ENCODE measurements at regions not wholly inside any gene's neighbourhood (a gene's known extent, or its start where the extent isn't known, plus 50 kb on each side); places are given as distances from the start of the nearest gene placed in this dataset.

DNA sequence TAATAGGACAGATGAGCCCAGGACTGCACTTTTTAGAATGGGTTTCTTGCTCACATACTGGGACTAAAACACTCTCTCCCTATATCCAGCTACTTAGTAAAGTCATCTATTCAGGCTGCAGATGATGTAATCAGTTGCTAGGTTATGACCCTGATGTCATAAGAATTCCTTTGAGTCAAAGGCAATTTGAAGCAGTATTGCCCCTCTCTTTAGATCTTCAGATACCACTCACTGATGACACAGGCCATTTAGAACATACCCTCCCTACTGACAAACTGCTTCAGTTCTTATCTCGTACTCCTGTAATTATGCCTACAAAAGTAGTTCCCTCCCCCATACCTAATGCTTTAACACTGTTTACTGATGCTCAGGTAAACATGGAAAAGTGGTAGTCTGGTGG is 450.1 kb upstream of the RASGRP1 start:
- DNase-seq (ENCODE audit: low read depth, low spot score) = no peak
- H3K27me3 ChIP-seq (ENCODE audit: insufficient read depth, insufficient read length) = no peaks in the 10 kb centered on the region
- H3K4me1 ChIP-seq (ENCODE audit: insufficient read depth, insufficient read length) = no peaks in the 10 kb centered on the region
- no peaks in the 10 kb centered on the region for H3K36me3 ChIP-seq (ENCODE audit: insufficient read depth, insufficient read length, low read length)
- no peak overlapping the region for H3K9ac ChIP-seq (ENCODE audit: insufficient read length, low read depth)
- H3K9me3 ChIP-seq (ENCODE audit: insufficient read depth, low read length) = peaks cover 8% of the 10 kb centered on the region; the same call in 1 of the 2 replicates
- TF ChIP-seq ZNF274 (IDR thresholded peaks at IDR 0.05; ENCODE audit: low read depth, low read length) = no peak
- TF ChIP-seq YY1 (IDR thresholded peaks at IDR 0.05; ENCODE audit: insufficient read depth, insufficient read length) = no peak
- no peak for TF ChIP-seq SUZ12 (IDR thresholded peaks at IDR 0.05; ENCODE audit: extremely low read depth, insufficient read depth, insufficient read length)
- H3K4me3 ChIP-seq (ENCODE audit: insufficient read length, low read depth) = no peak overlapping the region

DNA sequence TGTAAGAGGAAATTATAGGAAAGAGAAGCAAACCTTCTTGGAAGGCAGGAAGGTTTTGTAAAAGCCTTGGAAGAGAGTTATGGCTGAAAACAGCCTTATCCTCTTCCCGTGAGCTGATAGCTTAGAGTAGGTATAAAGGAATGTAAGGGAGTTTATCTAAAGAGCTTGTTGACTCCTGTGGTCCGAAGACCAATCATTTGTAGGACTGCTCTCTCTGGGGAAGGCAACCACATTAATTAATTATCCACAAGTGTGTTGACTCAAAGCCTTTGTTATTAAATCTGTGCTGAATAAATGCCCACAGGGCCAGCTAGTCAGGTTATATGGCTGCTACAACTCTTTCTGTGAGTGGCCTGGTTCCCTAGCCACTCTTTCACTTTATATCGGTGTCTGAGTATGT is 452.1 kb upstream of the RASGRP1 start:
- H3K36me3 ChIP-seq (ENCODE audit: insufficient read depth, insufficient read length, low read length) = no peaks in the 10 kb centered on the region
- H3K9ac ChIP-seq (ENCODE audit: insufficient read length, low read depth) = no peak overlapping the region
- no peak overlapping the region for H3K4me3 ChIP-seq (ENCODE audit: insufficient read length, low read depth)
- H3K27me3 ChIP-seq (ENCODE audit: insufficient read depth, insufficient read length) = no peaks in the 10 kb centered on the region
- no peaks in the 10 kb centered on the region for H3K9me3 ChIP-seq (ENCODE audit: insufficient read depth, low read length)
- no peak for DNase-seq (ENCODE audit: low read depth, low spot score)
- TF ChIP-seq SUZ12 (IDR thresholded peaks at IDR 0.05; ENCODE audit: extremely low read depth, insufficient read depth, insufficient read length) (no peak), ZNF274 (IDR thresholded peaks at IDR 0.05; ENCODE audit: low read depth, low read length) (no peak), YY1 (IDR thresholded peaks at IDR 0.05; ENCODE audit: insufficient read depth, insufficient read length) (no peak)
- no peaks in the 10 kb centered on the region for H3K4me1 ChIP-seq (ENCODE audit: insufficient read depth, insufficient read length)

DNA sequence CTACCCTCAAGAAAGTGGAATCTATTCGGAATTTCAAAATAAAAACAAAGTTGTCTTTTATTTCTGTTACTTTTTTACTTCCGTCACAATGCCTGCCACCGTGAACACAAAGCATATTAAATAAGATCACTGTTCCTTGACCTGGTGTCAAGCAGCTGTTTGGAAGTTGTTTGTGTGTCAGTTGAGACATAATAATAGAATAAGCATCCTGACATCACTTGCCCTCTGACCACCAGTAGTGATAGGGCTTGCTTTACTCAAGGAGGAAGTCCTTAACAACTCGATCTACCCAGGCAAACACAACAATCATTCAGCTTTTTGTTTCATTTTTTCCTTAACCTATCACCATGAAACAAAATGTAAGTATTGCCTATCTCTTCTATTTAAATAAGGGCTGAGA is 454.4 kb upstream of the RASGRP1 start:
- H3K36me3 ChIP-seq (ENCODE audit: insufficient read depth, insufficient read length, low read length) = no peaks in the 10 kb centered on the region
- no peak for DNase-seq (ENCODE audit: low read depth, low spot score)
- H3K9me3 ChIP-seq (ENCODE audit: insufficient read depth, low read length) = no peaks in the 10 kb centered on the region
- H3K9ac ChIP-seq (ENCODE audit: insufficient read length, low read depth) = no peak overlapping the region
- H3K27me3 ChIP-seq (ENCODE audit: insufficient read depth, insufficient read length) = no peaks in the 10 kb centered on the region
- TF ChIP-seq SUZ12 (IDR thresholded peaks at IDR 0.05; ENCODE audit: extremely low read depth, insufficient read depth, insufficient read length) = no peak
- no peak for TF ChIP-seq YY1 (IDR thresholded peaks at IDR 0.05; ENCODE audit: insufficient read depth, insufficient read length)
- TF ChIP-seq ZNF274 (IDR thresholded peaks at IDR 0.05; ENCODE audit: low read depth, low read length) = no peak
- H3K4me3 ChIP-seq (ENCODE audit: insufficient read length, low read depth) = no peak overlapping the region
- no peaks in the 10 kb centered on the region for H3K4me1 ChIP-seq (ENCODE audit: insufficient read depth, insufficient read length)

DNA sequence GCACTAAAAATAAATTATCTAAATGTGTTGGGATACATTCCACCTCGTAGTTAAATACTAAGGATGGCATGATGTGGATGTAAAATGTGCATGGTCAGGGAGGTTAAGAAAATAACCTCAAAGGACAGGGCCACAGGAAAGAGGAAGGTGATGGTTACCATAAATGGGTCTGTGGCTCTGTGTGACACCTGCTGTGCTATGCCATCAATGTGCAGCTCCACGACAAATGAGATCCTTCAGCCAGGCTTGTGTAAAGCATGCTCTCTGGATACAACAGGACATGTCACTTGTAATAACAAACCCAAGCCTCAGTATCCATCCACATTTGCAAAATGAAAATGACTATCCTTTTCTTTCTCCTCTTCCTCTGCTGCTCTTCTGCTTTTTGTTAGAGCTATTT is 456.7 kb upstream of the RASGRP1 start:
- H3K4me1 ChIP-seq (ENCODE audit: insufficient read depth, insufficient read length) = no peaks in the 10 kb centered on the region
- H3K27me3 ChIP-seq (ENCODE audit: insufficient read depth, insufficient read length) = no peaks in the 10 kb centered on the region
- TF ChIP-seq SUZ12 (IDR thresholded peaks at IDR 0.05; ENCODE audit: extremely low read depth, insufficient read depth, insufficient read length) (no peak), ZNF274 (IDR thresholded peaks at IDR 0.05; ENCODE audit: low read depth, low read length) (no peak), YY1 (IDR thresholded peaks at IDR 0.05; ENCODE audit: insufficient read depth, insufficient read length) (no peak)
- no peaks in the 10 kb centered on the region for H3K36me3 ChIP-seq (ENCODE audit: insufficient read depth, insufficient read length, low read length)
- no peaks in the 10 kb centered on the region for H3K9me3 ChIP-seq (ENCODE audit: insufficient read depth, low read length)
- no peak overlapping the region for H3K9ac ChIP-seq (ENCODE audit: insufficient read length, low read depth)
- no peak for DNase-seq (ENCODE audit: low read depth, low spot score)
- H3K4me3 ChIP-seq (ENCODE audit: insufficient read length, low read depth) = no peak overlapping the region

DNA sequence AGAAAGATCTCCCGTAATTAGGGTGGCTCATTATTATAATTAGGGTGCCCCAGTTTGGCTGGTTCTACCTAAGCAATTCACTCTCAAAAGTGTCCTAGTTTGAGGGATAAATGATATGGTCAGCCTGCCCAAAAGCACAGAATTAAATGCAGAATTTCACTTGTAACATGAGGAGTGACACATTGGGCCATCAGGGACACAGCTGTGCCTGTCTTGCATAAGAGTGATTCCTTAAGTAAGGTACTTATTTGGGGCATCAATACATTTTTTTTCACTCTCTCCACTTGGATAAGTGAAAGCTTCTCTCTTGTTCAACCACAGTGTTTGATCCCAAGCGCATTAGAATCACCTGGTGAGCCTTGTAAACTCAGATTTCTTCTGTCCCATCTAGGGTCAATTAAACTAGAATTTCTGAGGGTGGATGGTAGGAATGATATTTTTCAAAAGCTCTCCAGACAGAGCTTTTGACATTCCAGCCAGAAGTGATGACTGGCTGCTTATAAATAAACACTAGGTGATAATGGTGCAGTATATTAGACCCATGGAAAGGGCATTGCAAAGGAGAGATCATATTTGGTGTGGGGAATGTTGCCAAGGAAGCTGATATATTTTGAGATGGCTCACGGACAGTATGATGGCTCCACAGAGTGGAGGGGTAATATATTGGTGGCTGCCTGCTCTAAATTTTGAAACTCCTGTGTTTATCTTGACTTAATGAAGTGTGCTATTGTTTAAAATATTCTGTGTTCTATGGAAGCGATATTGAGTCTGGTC is 458.1 kb upstream of the RASGRP1 start:
- no peaks in the 10 kb centered on the region for H3K27me3 ChIP-seq (ENCODE audit: insufficient read depth, insufficient read length)
- TF ChIP-seq SUZ12 (IDR thresholded peaks at IDR 0.05; ENCODE audit: extremely low read depth, insufficient read depth, insufficient read length) (no peak), YY1 (IDR thresholded peaks at IDR 0.05; ENCODE audit: insufficient read depth, insufficient read length) (no peak), ZNF274 (IDR thresholded peaks at IDR 0.05; ENCODE audit: low read depth, low read length) (no peak)
- H3K36me3 ChIP-seq (ENCODE audit: insufficient read depth, insufficient read length, low read length) = no peaks in the 10 kb centered on the region
- no peaks in the 10 kb centered on the region for H3K4me1 ChIP-seq (ENCODE audit: insufficient read depth, insufficient read length)
- H3K4me3 ChIP-seq (ENCODE audit: insufficient read length, low read depth) = no peak overlapping the region
- DNase-seq (ENCODE audit: low read depth, low spot score) = no peak
- H3K9me3 ChIP-seq (ENCODE audit: insufficient read depth, low read length) = no peaks in the 10 kb centered on the region
- H3K9ac ChIP-seq (ENCODE audit: insufficient read length, low read depth) = no peak overlapping the region

DNA sequence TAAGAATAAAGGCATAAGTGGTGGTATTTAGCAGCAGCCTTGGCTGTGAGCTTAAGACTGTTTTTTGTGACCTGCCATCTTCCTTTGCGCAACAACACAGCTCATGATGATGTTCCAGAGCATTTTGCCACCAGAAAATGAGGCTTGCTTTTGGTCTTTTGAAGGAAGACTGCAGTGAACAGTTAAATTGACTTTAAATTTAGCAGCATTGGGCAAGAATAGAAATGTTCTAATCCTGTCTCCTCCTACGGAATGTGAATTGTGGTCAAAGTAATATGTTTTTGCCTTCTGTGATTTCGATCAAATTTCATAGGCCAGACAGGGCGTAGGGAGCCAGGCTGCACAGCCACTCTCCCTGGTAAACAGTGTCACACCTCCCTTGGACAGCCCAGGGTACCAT is 460.7 kb upstream of the RASGRP1 start:
- TF ChIP-seq SUZ12 (IDR thresholded peaks at IDR 0.05; ENCODE audit: extremely low read depth, insufficient read depth, insufficient read length) (no peak), YY1 (IDR thresholded peaks at IDR 0.05; ENCODE audit: insufficient read depth, insufficient read length) (no peak), ZNF274 (IDR thresholded peaks at IDR 0.05; ENCODE audit: low read depth, low read length) (no peak)
- no peak overlapping the region for H3K9ac ChIP-seq (ENCODE audit: insufficient read length, low read depth)
- no peaks in the 10 kb centered on the region for H3K4me1 ChIP-seq (ENCODE audit: insufficient read depth, insufficient read length)
- no peaks in the 10 kb centered on the region for H3K36me3 ChIP-seq (ENCODE audit: insufficient read depth, insufficient read length, low read length)
- DNase-seq (ENCODE audit: low read depth, low spot score) = no peak
- no peaks in the 10 kb centered on the region for H3K9me3 ChIP-seq (ENCODE audit: insufficient read depth, low read length)
- H3K4me3 ChIP-seq (ENCODE audit: insufficient read length, low read depth) = no peak overlapping the region
- no peaks in the 10 kb centered on the region for H3K27me3 ChIP-seq (ENCODE audit: insufficient read depth, insufficient read length)

DNA sequence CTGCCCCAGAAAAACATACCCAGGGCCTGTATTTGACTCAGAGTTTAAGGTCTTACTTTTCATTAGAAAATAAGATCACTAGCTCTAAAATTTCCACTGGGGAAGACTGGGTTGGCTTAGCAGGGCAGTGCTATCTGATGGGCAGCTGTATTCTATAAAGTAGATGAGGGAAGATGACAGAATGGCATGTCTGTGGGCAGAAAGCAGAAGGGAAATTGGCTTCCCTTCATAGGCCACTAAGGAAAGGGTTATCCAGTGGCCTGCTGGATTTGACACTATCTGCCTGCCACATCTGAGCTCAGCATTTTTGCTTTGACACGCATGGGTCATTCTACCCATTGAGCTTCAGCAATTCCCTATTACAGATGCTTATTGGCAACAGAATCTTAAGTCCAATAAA is 461.3 kb upstream of the RASGRP1 start:
- no peak for DNase-seq (ENCODE audit: low read depth, low spot score)
- Histone ChIP-seq H3K9me3 (ENCODE audit: insufficient read depth, low read length) (no peaks in the 10 kb centered on the region), H3K9ac (ENCODE audit: insufficient read length, low read depth) (no peak overlapping the region), H3K36me3 (ENCODE audit: insufficient read depth, insufficient read length, low read length) (no peaks in the 10 kb centered on the region), H3K4me3 (ENCODE audit: insufficient read length, low read depth) (no peak overlapping the region), H3K27me3 (ENCODE audit: insufficient read depth, insufficient read length) (no peaks in the 10 kb centered on the region), H3K4me1 (ENCODE audit: insufficient read depth, insufficient read length) (no peaks in the 10 kb centered on the region)
- TF ChIP-seq SUZ12 (IDR thresholded peaks at IDR 0.05; ENCODE audit: extremely low read depth, insufficient read depth, insufficient read length) = no peak
- no peak for TF ChIP-seq YY1 (IDR thresholded peaks at IDR 0.05; ENCODE audit: insufficient read depth, insufficient read length)
- TF ChIP-seq ZNF274 (IDR thresholded peaks at IDR 0.05; ENCODE audit: low read depth, low read length) = no peak
